ENCODE measurements at regions not wholly inside any gene's neighbourhood (a gene's known extent, or its start where the extent isn't known, plus 50 kb on each side); places are given as distances from the start of the nearest gene placed in this dataset.
"Not testable (repeated sequence)": the region's sequence is repeated elsewhere in the genome, so short reads cannot be mapped to it uniquely, and the experiment has no call there.

DNA sequence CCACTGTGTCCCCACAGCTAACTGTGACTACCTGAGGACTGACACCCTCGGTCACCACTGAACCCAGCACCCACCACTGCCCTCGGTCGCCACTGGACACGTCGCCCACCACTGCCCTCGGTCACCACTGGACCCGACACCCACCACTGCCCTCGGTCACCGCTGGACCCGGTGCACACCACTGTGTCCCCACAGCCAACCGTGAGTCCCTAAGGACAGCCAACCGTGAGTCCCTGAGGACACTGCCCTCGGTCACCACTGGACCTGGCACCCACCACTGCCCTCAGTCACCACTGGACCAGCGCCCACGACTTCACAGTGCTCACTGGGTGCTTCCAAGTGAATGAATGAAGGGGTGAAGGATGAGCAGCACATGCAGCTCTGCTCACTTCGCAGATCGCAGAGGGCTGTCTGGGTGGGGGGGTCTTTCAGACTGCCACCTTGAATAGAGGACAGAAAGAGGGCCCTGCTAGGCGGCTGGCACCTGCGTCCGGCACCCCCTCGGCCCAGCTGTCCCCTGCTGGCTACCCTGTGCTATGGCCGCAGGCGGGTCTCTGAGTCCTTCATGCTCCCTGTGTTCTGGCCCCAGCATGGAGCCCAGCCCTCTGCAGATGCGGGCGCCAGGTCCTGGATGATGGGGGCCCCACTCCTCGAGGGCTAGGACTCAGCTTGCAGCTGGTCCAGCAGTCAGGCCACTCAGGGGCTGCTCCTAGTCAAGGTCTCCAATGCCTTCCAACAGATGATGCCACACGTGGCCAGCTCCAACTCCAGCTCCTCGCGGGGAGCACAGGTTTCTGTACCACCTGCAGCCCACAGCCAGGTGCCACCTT is 51.4 kb upstream of the GPC1 start:
- H3K27me3 ChIP-seq (ENCODE audit: control insufficient read depth, insufficient read depth, low read length), result no peaks in the 10 kb centered on the region
- Mint-ChIP-seq H3K27ac (no peak overlapping the region), H3K36me3 (no peaks in the 10 kb centered on the region), H3K4me1 (no peaks in the 10 kb centered on the region), H3K27me3 (ENCODE audit: low read depth in 2 of 2) (peaks cover under 1 to 6% of the 10 kb centered on the region in 2 donors), H3K4me3 (no peak overlapping the region), H3K9me3 (no peaks in the 10 kb centered on the region)
- H3K4me3 ChIP-seq (ENCODE audit: low read length), result no peak overlapping the region
- H3K36me3 ChIP-seq (ENCODE audit: control insufficient read depth, insufficient read depth, low read length), result no peaks in the 10 kb centered on the region
- intact Hi-C loops (cut with micrococcal nuclease), result no loop called here
- no peak for ATAC-seq
- no peak for DNase-seq
- no peaks in the 10 kb centered on the region for H3K9me3 ChIP-seq (ENCODE audit: control insufficient read depth, insufficient read depth, low read length)
- no peak overlapping the region for H3K27ac ChIP-seq (ENCODE audit: low read length)
- WGBS (ENCODE audit: insufficient coverage), result 88% methylated on average over 29 of the region's 29 CpGs
- TF ChIP-seq, protein P1, sequence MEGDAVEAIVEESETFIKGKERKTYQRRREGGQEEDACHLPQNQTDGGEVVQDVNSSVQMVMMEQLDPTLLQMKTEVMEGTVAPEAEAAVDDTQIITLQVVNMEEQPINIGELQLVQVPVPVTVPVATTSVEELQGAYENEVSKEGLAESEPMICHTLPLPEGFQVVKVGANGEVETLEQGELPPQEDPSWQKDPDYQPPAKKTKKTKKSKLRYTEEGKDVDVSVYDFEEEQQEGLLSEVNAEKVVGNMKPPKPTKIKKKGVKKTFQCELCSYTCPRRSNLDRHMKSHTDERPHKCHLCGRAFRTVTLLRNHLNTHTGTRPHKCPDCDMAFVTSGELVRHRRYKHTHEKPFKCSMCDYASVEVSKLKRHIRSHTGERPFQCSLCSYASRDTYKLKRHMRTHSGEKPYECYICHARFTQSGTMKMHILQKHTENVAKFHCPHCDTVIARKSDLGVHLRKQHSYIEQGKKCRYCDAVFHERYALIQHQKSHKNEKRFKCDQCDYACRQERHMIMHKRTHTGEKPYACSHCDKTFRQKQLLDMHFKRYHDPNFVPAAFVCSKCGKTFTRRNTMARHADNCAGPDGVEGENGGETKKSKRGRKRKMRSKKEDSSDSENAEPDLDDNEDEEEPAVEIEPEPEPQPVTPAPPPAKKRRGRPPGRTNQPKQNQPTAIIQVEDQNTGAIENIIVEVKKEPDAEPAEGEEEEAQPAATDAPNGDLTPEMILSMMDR (IDR thresholded peaks at IDR 0.05), result no peak
- H3K4me1 ChIP-seq (ENCODE audit: control insufficient read depth, insufficient read depth, low read length), result no peaks in the 10 kb centered on the region

DNA sequence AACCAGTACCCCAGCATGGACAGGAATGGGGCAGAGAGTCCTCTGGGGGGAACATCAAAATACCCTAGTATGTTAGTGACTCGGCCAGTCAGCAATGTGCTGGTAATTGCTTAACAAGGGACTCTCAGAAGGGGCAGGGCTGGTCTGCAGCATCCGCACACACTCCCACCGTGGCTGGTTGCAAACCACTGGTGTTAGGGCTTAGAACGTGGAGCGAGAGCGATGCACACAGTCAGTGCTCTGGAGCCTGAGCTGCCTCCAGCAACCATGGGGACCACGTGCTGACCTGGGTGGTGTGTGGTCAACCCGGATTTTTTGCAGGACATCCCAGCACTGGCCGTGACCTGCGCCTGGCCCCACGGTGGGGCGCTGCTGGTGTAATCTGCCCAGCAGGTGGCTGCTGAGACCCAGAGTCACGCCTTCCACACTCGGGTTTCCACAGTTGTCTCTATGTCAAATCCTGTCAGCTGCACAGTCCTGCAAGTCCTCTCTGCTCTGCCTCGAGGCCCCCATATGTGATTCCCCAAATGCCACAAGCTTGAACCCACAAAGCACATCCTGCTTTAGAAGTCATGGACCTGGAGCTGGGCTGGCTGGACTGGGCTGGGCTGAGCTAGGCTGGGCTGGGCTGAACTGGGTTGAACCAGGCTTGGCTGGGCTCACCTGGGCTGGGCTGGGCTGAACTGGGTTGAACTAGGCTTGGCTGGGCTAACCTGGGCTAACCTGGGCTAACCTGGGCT is 50.6 kb upstream of the GPC1 start:
- no peaks in the 10 kb centered on the region for H3K9me3 Mint-ChIP-seq
- WGBS (ENCODE audit: insufficient coverage), result 73% methylated on average over 15 of the region's 15 CpGs
- H3K36me3 Mint-ChIP-seq, result no peaks in the 10 kb centered on the region
- no peak overlapping the region for H3K27ac Mint-ChIP-seq
- Histone ChIP-seq H3K4me1 (ENCODE audit: control insufficient read depth, insufficient read depth, low read length) (no peaks in the 10 kb centered on the region), H3K27me3 (ENCODE audit: control insufficient read depth, insufficient read depth, low read length) (no peaks in the 10 kb centered on the region), H3K27ac (ENCODE audit: low read length) (no peak overlapping the region), H3K4me3 (ENCODE audit: low read length) (no peak overlapping the region), H3K36me3 (ENCODE audit: control insufficient read depth, insufficient read depth, low read length) (no peaks in the 10 kb centered on the region), H3K9me3 (ENCODE audit: control insufficient read depth, insufficient read depth, low read length) (no peaks in the 10 kb centered on the region)
- no peak for DNase-seq
- ATAC-seq, result no peak
- TF ChIP-seq, protein P1 (IDR thresholded peaks at IDR 0.05), result no peak
- intact Hi-C loops (cut with micrococcal nuclease), result no loop called here
- no peaks in the 10 kb centered on the region for H3K27me3 Mint-ChIP-seq (ENCODE audit: low read depth in 2 of 2)
- H3K4me1 Mint-ChIP-seq, result no peaks in the 10 kb centered on the region
- no peak overlapping the region for H3K4me3 Mint-ChIP-seq

DNA sequence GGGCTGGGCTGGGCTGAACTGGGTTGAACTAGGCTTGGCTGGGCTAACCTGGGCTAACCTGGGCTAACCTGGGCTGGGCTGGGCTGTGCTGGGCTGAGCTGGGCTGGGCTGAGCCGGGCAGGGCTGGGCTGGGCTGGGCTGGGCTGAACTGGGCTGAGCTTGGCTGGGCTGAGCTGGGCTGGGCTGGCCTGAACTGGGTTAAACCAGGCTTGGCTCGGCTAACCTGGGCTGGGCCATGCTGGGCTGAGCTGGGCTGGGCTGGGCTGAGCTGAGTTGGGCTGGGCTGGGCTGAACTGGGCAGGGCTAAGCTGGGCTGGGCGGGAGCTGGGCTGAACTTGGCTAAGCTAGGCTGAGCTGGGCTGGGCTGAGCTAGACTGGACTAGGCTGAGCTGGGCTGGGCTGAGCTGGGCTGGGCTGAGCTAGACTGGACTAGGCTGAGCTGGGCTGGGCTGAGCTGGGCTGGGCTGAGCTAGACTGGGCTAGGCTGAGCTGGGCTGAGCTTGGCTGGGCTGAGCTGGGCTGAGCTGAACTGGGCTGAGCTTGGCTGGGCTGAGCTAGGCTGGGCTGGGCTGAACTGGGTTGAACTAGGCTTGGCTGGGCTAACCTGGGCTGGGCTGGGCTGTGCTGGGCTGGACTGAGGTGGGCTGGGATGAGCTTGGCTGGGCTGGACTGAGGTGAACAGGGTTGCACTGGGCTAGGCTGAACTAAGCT is 49.9 kb upstream of the GPC1 start:
- H3K4me1 Mint-ChIP-seq; H3K27me3 Mint-ChIP-seq (ENCODE audit: low read depth in 2 of 2); H3K36me3 ChIP-seq (ENCODE audit: control insufficient read depth, insufficient read depth, low read length); DNase-seq; intact Hi-C loops (cut with micrococcal nuclease); H3K27ac ChIP-seq (ENCODE audit: low read length); H3K9me3 Mint-ChIP-seq; H3K9me3 ChIP-seq (ENCODE audit: control insufficient read depth, insufficient read depth, low read length); H3K4me3 ChIP-seq (ENCODE audit: low read length); H3K4me3 Mint-ChIP-seq; H3K36me3 Mint-ChIP-seq; H3K4me1 ChIP-seq (ENCODE audit: control insufficient read depth, insufficient read depth, low read length); H3K27ac Mint-ChIP-seq; H3K27me3 ChIP-seq (ENCODE audit: control insufficient read depth, insufficient read depth, low read length): not testable (repeated sequence)
- WGBS (ENCODE audit: insufficient coverage), result 91% methylated on average over 3 of the region's 3 CpGs
- peak in 1 of 3 donors; percentile 20 for ATAC-seq
